ENCODE measurements at regions not wholly inside any gene's neighbourhood (a gene's known extent, or its start where the extent isn't known, plus 50 kb on each side); places are given as distances from the start of the nearest gene placed in this dataset.
"Not testable (repeated sequence)": the region's sequence is repeated elsewhere in the genome, so short reads cannot be mapped to it uniquely, and the experiment has no call there.

GRCh38 chr7:56449762-56450161 lies 333.5 kb upstream of the NUPR2 start:
- H3K4me3 Mint-ChIP-seq, result no peak overlapping the region
- no peaks in the 10 kb centered on the region for H3K4me1 Mint-ChIP-seq
- no peaks in the 10 kb centered on the region for H3K36me3 Mint-ChIP-seq
- peaks cover 40% of the 10 kb centered on the region for H3K9me3 Mint-ChIP-seq
- no peaks in the 10 kb centered on the region for H3K27me3 Mint-ChIP-seq (ENCODE audit: low read depth)
- H3K27ac Mint-ChIP-seq, result no peak overlapping the region
- TF ChIP-seq CTCF (IDR thresholded peaks at IDR 0.05; ENCODE audit: unreplicated experiment), result no peak
- DNase-seq (ENCODE audit: low spot score in 2 of 2, unreplicated experiment in 2 of 2), result no peak

DNA sequence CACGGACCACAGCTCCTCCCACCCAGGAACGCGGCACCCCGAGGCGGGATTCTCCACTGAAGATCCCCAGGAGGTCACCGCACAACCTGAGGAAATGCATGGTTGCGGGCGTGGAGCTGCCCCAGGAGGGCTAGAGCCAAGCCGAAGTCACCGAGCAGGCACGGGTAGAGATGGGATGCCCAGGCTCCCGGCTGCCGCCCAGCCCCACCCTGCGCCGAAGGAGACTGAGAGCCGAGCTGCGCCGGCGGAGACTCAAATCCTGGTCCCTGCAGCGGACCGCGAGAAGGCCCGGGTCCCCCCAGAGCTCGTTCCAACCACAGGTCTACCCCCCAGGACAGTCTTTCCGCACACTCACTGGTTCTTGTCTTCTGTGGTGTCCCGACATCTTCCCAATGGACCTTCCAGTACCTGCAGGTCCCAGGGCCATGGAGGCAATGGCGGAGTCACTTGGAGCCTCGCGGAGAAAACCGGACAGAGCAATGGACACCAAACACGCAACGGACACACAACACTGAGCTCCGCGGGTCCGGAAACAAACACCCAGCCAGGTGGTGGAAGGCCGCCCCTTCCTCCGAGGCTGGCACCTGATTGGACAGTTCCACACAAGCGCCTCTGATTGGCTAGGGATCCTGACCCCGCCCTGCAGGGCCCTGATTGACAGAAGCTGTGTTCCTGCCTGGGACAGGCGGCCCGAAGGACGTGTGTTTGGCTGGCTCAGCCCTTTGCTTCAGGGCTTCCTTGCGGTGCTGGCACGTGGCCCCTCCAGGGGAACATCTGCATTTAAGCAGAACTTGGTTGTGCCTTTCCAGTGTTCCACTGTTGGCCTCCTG lies 331.9 kb upstream of the NUPR2 start:
- H3K36me3 Mint-ChIP-seq, result peaks cover 4% of the 10 kb centered on the region
- no peak for TF ChIP-seq CTCF (IDR thresholded peaks at IDR 0.05; ENCODE audit: unreplicated experiment)
- H3K9me3 Mint-ChIP-seq, result peaks cover 43% of the 10 kb centered on the region
- H3K27me3 Mint-ChIP-seq (ENCODE audit: low read depth), result no peaks in the 10 kb centered on the region
- DNase-seq (ENCODE audit: low spot score in 2 of 2, unreplicated experiment in 2 of 2), result no peak
- no peak overlapping the region for H3K27ac Mint-ChIP-seq
- no peak overlapping the region for H3K4me3 Mint-ChIP-seq
- H3K4me1 Mint-ChIP-seq, result no peaks in the 10 kb centered on the region

DNA sequence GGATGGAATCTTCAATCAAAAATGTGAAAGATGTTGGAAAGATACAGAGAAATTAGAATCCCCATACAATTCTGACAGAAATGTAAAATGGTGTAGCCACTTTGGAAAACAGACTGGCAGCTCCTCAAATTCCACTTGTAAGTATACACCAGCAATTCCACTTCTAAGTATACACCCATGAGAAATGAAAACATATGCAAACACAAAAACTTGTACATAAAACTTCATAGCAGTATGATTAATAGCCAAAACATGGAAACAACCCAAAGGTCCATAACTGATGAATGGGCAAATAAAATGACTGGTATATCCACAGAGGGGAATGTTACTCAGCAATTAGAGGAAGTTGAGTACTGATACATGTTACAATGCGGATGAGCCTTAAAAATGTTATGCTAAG lies 304.3 kb upstream of the NUPR2 start:
- H3K27me3 Mint-ChIP-seq (ENCODE audit: low read depth); H3K4me1 Mint-ChIP-seq; H3K27ac Mint-ChIP-seq; DNase-seq (ENCODE audit: low spot score in 2 of 2, unreplicated experiment in 2 of 2); H3K4me3 Mint-ChIP-seq; H3K36me3 Mint-ChIP-seq: not testable (repeated sequence)
- TF ChIP-seq CTCF (IDR thresholded peaks at IDR 0.05; ENCODE audit: unreplicated experiment), result peak; percentile 3
- peaks cover 43% of the 10 kb centered on the region for H3K9me3 Mint-ChIP-seq

DNA sequence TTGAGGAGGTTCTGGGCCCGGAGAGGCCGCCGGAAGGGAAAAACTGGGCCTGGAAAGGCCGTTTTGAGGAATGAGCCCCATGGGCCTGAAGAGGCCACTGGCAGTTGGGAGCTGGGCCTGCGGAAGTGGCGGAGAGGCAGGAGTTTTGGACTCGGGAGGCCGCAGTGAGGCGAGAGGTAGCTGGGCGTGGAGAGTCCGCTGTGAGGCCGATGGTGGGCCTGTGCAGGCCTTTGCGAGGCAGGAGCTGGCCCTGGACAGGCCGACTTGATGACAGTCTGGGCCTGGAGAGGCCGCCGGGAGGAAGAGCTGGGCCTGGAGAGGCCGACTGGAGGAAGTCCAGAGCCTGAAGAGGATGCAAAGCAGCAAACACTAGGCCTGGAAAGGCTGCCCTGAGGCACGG lies 259.0 kb upstream of the NUPR2 start:
- TF ChIP-seq CTCF (IDR thresholded peaks at IDR 0.05; ENCODE audit: unreplicated experiment), result no peak
- Mint-ChIP-seq H3K27ac (no peak overlapping the region), H3K36me3 (no peaks in the 10 kb centered on the region), H3K4me1 (no peaks in the 10 kb centered on the region), H3K27me3 (ENCODE audit: low read depth) (no peaks in the 10 kb centered on the region), H3K4me3 (no peak overlapping the region), H3K9me3 (no peaks in the 10 kb centered on the region)
- DNase-seq (ENCODE audit: low spot score in 2 of 2, unreplicated experiment in 2 of 2), result no peak

GRCh38 chr7:56374666-56375065 lies 258.4 kb upstream of the NUPR2 start:
- DNase-seq (ENCODE audit: low spot score in 2 of 2, unreplicated experiment in 2 of 2); H3K27ac Mint-ChIP-seq; H3K4me3 Mint-ChIP-seq; H3K9me3 Mint-ChIP-seq; H3K4me1 Mint-ChIP-seq; H3K36me3 Mint-ChIP-seq; H3K27me3 Mint-ChIP-seq (ENCODE audit: low read depth): not testable (repeated sequence)

DNA sequence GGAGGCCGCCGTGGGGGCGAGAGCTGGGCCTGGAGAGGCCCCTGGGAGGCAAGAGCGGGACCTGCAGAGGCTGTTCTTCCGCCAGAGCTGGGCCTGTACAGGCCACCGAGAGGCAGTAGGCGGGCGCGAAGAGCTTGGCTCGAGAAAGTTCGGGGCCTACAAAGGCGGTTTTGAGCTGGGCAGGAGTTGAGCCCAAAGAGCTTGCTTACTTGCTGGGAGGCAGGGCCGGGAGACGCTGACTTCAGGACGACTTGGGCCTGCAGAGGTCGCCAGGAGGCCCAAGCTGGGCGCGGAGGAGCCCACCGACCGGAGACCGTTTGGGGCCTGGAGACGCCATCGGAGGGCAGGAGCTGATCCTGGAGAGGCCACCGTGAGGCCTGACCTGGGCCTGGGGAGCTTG lies 257.1 kb upstream of the NUPR2 start:
- not testable (repeated sequence) for H3K4me3 Mint-ChIP-seq; H3K4me1 Mint-ChIP-seq; H3K36me3 Mint-ChIP-seq; H3K27ac Mint-ChIP-seq; H3K27me3 Mint-ChIP-seq (ENCODE audit: low read depth); H3K9me3 Mint-ChIP-seq
- DNase-seq (ENCODE audit: low spot score in 2 of 2, unreplicated experiment in 2 of 2), result peak; percentile 95 to 98

DNA sequence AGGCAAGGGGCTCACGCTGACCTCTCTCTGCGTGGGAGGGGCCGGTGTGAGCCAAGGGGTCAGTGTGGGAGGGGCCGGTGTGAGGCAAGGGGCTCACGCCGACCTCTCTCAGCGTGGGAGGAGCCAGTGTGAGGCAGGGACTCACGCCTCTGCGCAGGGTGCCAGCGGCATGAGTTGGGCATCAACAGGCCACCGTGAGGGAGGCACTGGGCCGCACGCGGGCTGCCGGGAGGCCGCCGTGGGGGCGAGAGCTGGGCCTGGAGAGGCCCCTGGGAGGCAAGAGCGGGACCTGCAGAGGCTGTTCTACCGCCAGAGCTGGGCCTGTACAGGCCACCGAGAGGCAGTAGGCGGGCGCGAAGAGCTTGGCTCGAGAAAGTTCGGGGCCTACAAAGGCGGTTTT lies 255.6 kb upstream of the NUPR2 start:
- not testable (repeated sequence) for DNase-seq (ENCODE audit: low spot score in 2 of 2, unreplicated experiment in 2 of 2); H3K27ac Mint-ChIP-seq; H3K27me3 Mint-ChIP-seq (ENCODE audit: low read depth); H3K4me1 Mint-ChIP-seq; H3K9me3 Mint-ChIP-seq; H3K36me3 Mint-ChIP-seq; H3K4me3 Mint-ChIP-seq

GRCh38 chr7:56370208-56370872 lies 254.1 kb upstream of the NUPR2 start:
- H3K4me3 Mint-ChIP-seq; H3K4me1 Mint-ChIP-seq; H3K27me3 Mint-ChIP-seq (ENCODE audit: low read depth); H3K36me3 Mint-ChIP-seq; H3K27ac Mint-ChIP-seq; H3K9me3 Mint-ChIP-seq; DNase-seq (ENCODE audit: low spot score in 2 of 2, unreplicated experiment in 2 of 2): not testable (repeated sequence)

- H3K27ac Mint-ChIP-seq; H3K36me3 Mint-ChIP-seq; H3K27me3 Mint-ChIP-seq (ENCODE audit: low read depth); DNase-seq (ENCODE audit: low spot score in 2 of 2, unreplicated experiment in 2 of 2); H3K4me1 Mint-ChIP-seq; H3K4me3 Mint-ChIP-seq; H3K9me3 Mint-ChIP-seq: not testable (repeated sequence)
Measured at GRCh38 chr7:56367914-56368313, 251.7 kb upstream of the NUPR2 start.

GRCh38 chr7:56367411-56367810 lies 251.2 kb upstream of the NUPR2 start:
- not testable (repeated sequence) for H3K27me3 Mint-ChIP-seq (ENCODE audit: low read depth); H3K36me3 Mint-ChIP-seq; H3K4me1 Mint-ChIP-seq; H3K9me3 Mint-ChIP-seq; H3K27ac Mint-ChIP-seq; H3K4me3 Mint-ChIP-seq; DNase-seq (ENCODE audit: low spot score in 2 of 2, unreplicated experiment in 2 of 2)
